H1 (cell line): ENCODE measurements at regions not wholly inside any gene's neighbourhood (a gene's known extent, or its start where the extent isn't known, plus 50 kb on each side); places are given as distances from the start of the nearest gene placed in this dataset.
A peak's percentile ranks its signal among the peaks of the same experiment; 100 is the strongest.

Source experiments
- CTCF ChIA-PET: fragments of 300-600 bp; sonication (Branson Sonifier 250); formaldehyde crosslinking; loops from one replicate; lab custom pipeline; 2021; ENCODE audit not compliant: partially characterized antibody; lab: Charles Lee
- POLR2A ChIA-PET: fragments of 300-600 bp; sonication (Branson Sonifier 250); formaldehyde crosslinking; loops from one replicate; lab custom pipeline; 2021; ENCODE audit warnings: inconsistent platforms; ENCODE audit not compliant: partially characterized antibody; lab: Charles Lee
- DNase-seq, 2 experiments: peaks; one replicate each; pipeline versions ENCODE4 v3.0.0 to v3.0.0-alpha.2; 2010 to 2022; ENCODE audit warnings: low spot score in 2 of 2, low read depth in 1 of 2, mixed read lengths in 1 of 2
- FAIRE-seq: peaks from 2 replicates; lab custom pipeline; 2011; peaks lifted over from hg19 to GRCh38; lab: Jason Lieb, UNC
- H2AFZ ChIP-seq: 2 replicates; pipeline ENCODE4 v1.8.1; 2012; ENCODE audit warnings: low read length, inconsistent platforms
- H2AK5ac ChIP-seq: 2 replicates; pipeline ENCODE4 v1.6.1; 2013; ENCODE audit warnings: low read depth, low read length
- H2BK120ac ChIP-seq: replicated peaks from 2 replicates; pipeline ENCODE3; 2013; ENCODE audit warnings: low read depth, low read length, inconsistent platforms
- H2BK12ac ChIP-seq: 2 replicates; pipeline ENCODE4 v1.6.1; 2013; ENCODE audit warnings: low read depth, low read length
- H2BK15ac ChIP-seq: 2 replicates; pipeline ENCODE4 v1.6.1; 2013; ENCODE audit warnings: low read length
- H2BK20ac ChIP-seq: 2 replicates; pipeline ENCODE4 v1.6.1; 2013; ENCODE audit warnings: low read length
- H2BK5ac ChIP-seq: 2 replicates; pipeline ENCODE4 v1.6.1; 2013; ENCODE audit warnings: low read depth, low read length
- H3K14ac ChIP-seq: 2 replicates; pipeline ENCODE4 v1.6.1; 2013; ENCODE audit warnings: inconsistent platforms; ENCODE audit not compliant: insufficient read length
- H3K18ac ChIP-seq: 2 replicates; pipeline ENCODE4 v1.6.1; 2013; ENCODE audit warnings: low read length; ENCODE audit errors: extremely low read depth
- H3K23ac ChIP-seq: 2 replicates; pipeline ENCODE4 v1.6.1; 2013; ENCODE audit warnings: inconsistent platforms; ENCODE audit not compliant: insufficient read length
- H3K23me2 ChIP-seq: 2 replicates; pipeline ENCODE4 v1.6.1; 2013; ENCODE audit warnings: low read depth, low read length
- H3K27ac ChIP-seq: 2 replicates; pipeline ENCODE4 v1.6.1; 2011; ENCODE audit warnings: low read depth, low read length, inconsistent platforms
- H3K27me3 ChIP-seq, 4 experiments: replicated peaks in 1 of 4; 1 replicate in 1 of 4; 2 replicates in 3 of 4; pipeline versions ENCODE4 v1.6.1 to v1.8.1; 2011 to 2013; ENCODE audit warnings: low read length in 3 of 4, mild to moderate bottlenecking in 3 of 4, inconsistent platforms in 2 of 4, mixed read lengths in 2 of 4, moderate library complexity in 1 of 4; ENCODE audit not compliant: control insufficient read depth in 3 of 4, insufficient read depth in 3 of 4; ENCODE audit errors: extremely low read depth in 1 of 4
- H3K36me3 ChIP-seq, 4 experiments: 2 replicates each; pipeline versions ENCODE4 v1.6.1 to v1.8.1; 2011 to 2013; ENCODE audit warnings: mild to moderate bottlenecking in 4 of 4, low read length in 3 of 4, moderate library complexity in 2 of 4, control low read depth in 1 of 4, inconsistent platforms in 1 of 4; ENCODE audit not compliant: insufficient read depth in 4 of 4, control insufficient read depth in 2 of 4
- H3K4ac ChIP-seq: replicated peaks from 2 replicates; pipeline ENCODE3; 2013; ENCODE audit warnings: low read length, low read depth, mixed read lengths, inconsistent platforms; ENCODE audit not compliant: insufficient read length
- H3K4me1 ChIP-seq, 4 experiments: replicated peaks in 1 of 4; 1 replicate in 1 of 4; 2 replicates in 3 of 4; pipeline versions ENCODE4 v1.6.1 to v1.8.1; 2011 to 2013; ENCODE audit warnings: low read length in 3 of 4, inconsistent platforms in 2 of 4, mixed read lengths in 1 of 4; ENCODE audit not compliant: insufficient read depth in 4 of 4, control insufficient read depth in 3 of 4
- H3K4me2 ChIP-seq, 2 experiments: 2 replicates each; pipeline versions ENCODE4 v1.6.1 to v1.8.1; 2011 to 2013; ENCODE audit warnings: low read depth in 2 of 2, low read length in 2 of 2, control low read depth in 1 of 2, inconsistent platforms in 1 of 2, mild to moderate bottlenecking in 1 of 2; ENCODE audit not compliant: insufficient read depth in 1 of 2
- H3K4me3 ChIP-seq, 4 experiments: fragments of 200-600, 300-600 bp in 1 of 4; sonication (generic), shearing (Covaris generic), sonication (Bioruptor Twin) in 1 of 4; 2 replicates each; pipeline versions ENCODE4 v1.5.1 to v1.8.1; 2011 to 2016; ENCODE audit warnings: low read length in 4 of 4, low read depth in 3 of 4, control low read depth in 2 of 4, inconsistent platforms in 2 of 4, mild to moderate bottlenecking in 2 of 4, mixed read lengths in 1 of 4, moderate library complexity in 1 of 4; ENCODE audit not compliant: insufficient read depth in 2 of 4; ENCODE audit errors: extremely low read depth in 1 of 4
- H3K56ac ChIP-seq: replicated peaks from 2 replicates; pipeline ENCODE3; 2013; ENCODE audit warnings: low read depth, mild to moderate bottlenecking, mixed read lengths, low read length, inconsistent platforms; ENCODE audit not compliant: insufficient read length
- H3K79me1 ChIP-seq: 2 replicates; pipeline ENCODE4 v1.6.1; 2013; ENCODE audit warnings: low read depth, low read length, control low read depth
- H3K79me2 ChIP-seq, 2 experiments: 2 replicates each; pipeline versions ENCODE4 v1.6.1 to v1.8.1; 2012 to 2013; ENCODE audit warnings: low read length in 2 of 2, mild to moderate bottlenecking in 2 of 2, inconsistent platforms in 1 of 2; ENCODE audit not compliant: insufficient read depth in 2 of 2, control insufficient read depth in 1 of 2
- H3K9ac ChIP-seq, 4 experiments: replicated peaks in 1 of 4; 1 replicate in 1 of 4; 2 replicates in 3 of 4; pipeline versions ENCODE4 v1.6.1 to v1.8.1; 2011 to 2013; ENCODE audit warnings: low read depth in 3 of 4, low read length in 3 of 4, control low read depth in 2 of 4, mild to moderate bottlenecking in 2 of 4, moderate library complexity in 2 of 4, inconsistent platforms in 1 of 4; ENCODE audit errors: extremely low read depth in 1 of 4
- H3K9me3 ChIP-seq, 2 experiments: 2 replicates each; pipeline versions ENCODE4 v1.6.1 to v1.8.1; 2012 to 2013; ENCODE audit warnings: mild to moderate bottlenecking in 2 of 2, moderate library complexity in 2 of 2, control low read depth in 1 of 2, inconsistent platforms in 1 of 2, low read depth in 1 of 2, low read length in 1 of 2, mixed read lengths in 1 of 2; ENCODE audit not compliant: insufficient read depth in 2 of 2
- H4K20me1 ChIP-seq, 2 experiments: replicated peaks in 1 of 2; 2 replicates each; pipeline versions ENCODE3 to v1.8.1; 2011 to 2013; ENCODE audit warnings: inconsistent platforms in 2 of 2, low read length in 2 of 2, mild to moderate bottlenecking in 1 of 2; ENCODE audit not compliant: insufficient read depth in 2 of 2, control insufficient read depth in 1 of 2
- H4K5ac ChIP-seq: 2 replicates; pipeline ENCODE4 v1.6.1; 2013; ENCODE audit warnings: low read length, low read depth, mixed read lengths, inconsistent platforms; ENCODE audit not compliant: insufficient read length
- H4K8ac ChIP-seq: 2 replicates; pipeline ENCODE4 v1.8.0; 2013; ENCODE audit warnings: mild to moderate bottlenecking, moderate library complexity, low read length, inconsistent platforms; ENCODE audit not compliant: insufficient read depth; ENCODE audit errors: extremely low read depth
- H4K91ac ChIP-seq: replicated peaks from 2 replicates; pipeline ENCODE3; 2013; ENCODE audit warnings: low read length, mixed read lengths, inconsistent platforms; ENCODE audit not compliant: insufficient read length
- CBX8 ChIP-seq: fragments of 300-800, 300-1000 bp; sonication (generic); IDR thresholded peaks from 2 replicates; pipeline ENCODE4 v1.7.1; 2016; ENCODE audit warnings: low read depth, low read length, borderline replicate concordance
- CHD1 ChIP-seq: IDR thresholded peaks from 2 replicates; pipeline ENCODE4 v1.6.1; 2012; ENCODE audit warnings: low read depth, low read length, improper control_type of control experiment
- CHD2 ChIP-seq: IDR thresholded peaks from 2 replicates; pipeline ENCODE4 v1.6.1; 2012; ENCODE audit warnings: low read length, improper control_type of control experiment
- HDAC6 ChIP-seq: IDR thresholded peaks from one replicate; pipeline ENCODE4 v1.7.1; 2012; ENCODE audit warnings: low read depth, mild to moderate bottlenecking, inconsistent platforms, low read length, moderate library complexity
- JUND ChIP-seq: IDR thresholded peaks from 2 replicates; pipeline ENCODE4 v1.6.1; 2011; ENCODE audit warnings: mild to moderate bottlenecking, improper control_type of control experiment, low read length
- NRF1 ChIP-seq: IDR thresholded peaks from 2 replicates; pipeline ENCODE4 v1.6.1; 2011; ENCODE audit warnings: mild to moderate bottlenecking, low read depth, low read length, improper control_type of control experiment
- RAD21 ChIP-seq, 2 experiments: IDR thresholded peaks in 1 of 2; conservative IDR thresholded peaks in 1 of 2; 2 replicates each; pipeline ENCODE4 v1.6.1; 2011; ENCODE audit warnings: low read depth in 2 of 2, low read length in 2 of 2, improper control_type of control experiment in 1 of 2, inconsistent platforms in 1 of 2, mild to moderate bottlenecking in 1 of 2, moderate library complexity in 1 of 2
- SAP30 ChIP-seq: fragments of 300-600 bp; sonication (generic); IDR thresholded peaks from 2 replicates; pipeline ENCODE4 v1.7.1; 2012; ENCODE audit warnings: low read length, moderate library complexity, mild to moderate bottlenecking, inconsistent platforms; ENCODE audit not compliant: insufficient read depth, insufficient replicate concordance
- SIRT6 ChIP-seq: IDR thresholded peaks from one replicate; pipeline ENCODE4 v1.7.1; 2012; ENCODE audit warnings: low read length, inconsistent platforms
- SRF ChIP-seq: IDR thresholded peaks from 2 replicates; pipeline ENCODE4 v1.6.1; 2011; ENCODE audit warnings: mild to moderate bottlenecking, low read depth, low read length, moderate library complexity
- YY1 ChIP-seq: IDR thresholded peaks from 2 replicates; pipeline ENCODE4 v1.6.1; 2011; ENCODE audit warnings: low read depth, mild to moderate bottlenecking, low read length
- WGBS, 2 experiments: shearing (Covaris generic) in 1 of 2; methylation state at CpG; one replicate each; pipeline versions ENCODE4 v1.1.6 to v1.1.7; 2013 to 2015; ENCODE audit warnings: low lambda C conversion rate in 2 of 2, mixed read lengths in 2 of 2, inconsistent platforms in 1 of 2, low coverage in 1 of 2, missing lambda C conversion rate in 1 of 2; ENCODE audit not compliant: insufficient replicate concordance in 2 of 2, insufficient coverage in 1 of 2, insufficient read length in 1 of 2; ENCODE audit errors: extremely low coverage in 1 of 2, missing lambda C conversion rate in 1 of 2; 5-methylcytosine and 5-hydroxymethylcytosine counted together
- TF ChIP-seq, protein P1 (sequence below): IDR thresholded peaks from 2 replicates; pipeline ENCODE4 v1.6.1; 2012; ENCODE audit warnings: inconsistent platforms

GRCh38 chr4:121510341-121510874, 129.6 kb upstream of the QRFPR start:
- Histone ChIP-seq H3K27me3 (no peaks in the 10 kb centered on the region), H3K4ac (no peak overlapping the region), H4K5ac (no peak overlapping the region), H2BK5ac (no peak overlapping the region), H3K9me3 (no peaks in the 10 kb centered on the region), H3K18ac (no peak overlapping the region; the same call in 1 of the 2 replicates), H4K20me1 (no peaks in the 10 kb centered on the region), H4K91ac (no peak overlapping the region), H3K27ac (no peak overlapping the region), H4K8ac (no peak overlapping the region), H2BK20ac (no peak overlapping the region), H2AFZ (peak overlapping the region; percentile 65), H3K56ac (no peak overlapping the region), H3K4me3 (no peak overlapping the region), H2BK12ac (no peak overlapping the region), H2AK5ac (no peak overlapping the region), H3K14ac (no peak overlapping the region), H3K4me2 (peak overlapping the region in 1 of 2 experiments; percentile 31; a peak in 1 of 4 replicates), H3K36me3 (no peaks in the 10 kb centered on the region), H3K4me1 (peaks cover 0 to 4% (median 0%) of the 10 kb centered on the region in 4 experiments; a peak in 2 of 7 replicates), H3K79me1 (no peaks in the 10 kb centered on the region), H2BK15ac (no peak overlapping the region), H2BK120ac (no peak overlapping the region), H3K79me2 (no peaks in the 10 kb centered on the region), H3K23ac (no peak overlapping the region), H3K9ac (no peak overlapping the region), H3K23me2 (no peaks in the 10 kb centered on the region; the same call in 1 of the 2 replicates)
- ChIA-PET POLR2A (no interaction called here), CTCF (interaction anchor here (1.0 to 2.9 kb wide), 3 partner anchors 26 to 318 kb away, joined by 3 to 8 read pairs (median 4); no protein-coding TSS in a partner anchor)
- DNase-seq = no peak
- 70% methylated on average over 2 of the region's 2 CpGs; no CpG with 5 or more reads in 1 of the 2 experiments for WGBS, 2 experiments
- TF ChIP-seq RAD21 (IDR thresholded peaks at IDR 0.05 in 1 of 2, conservative IDR thresholded peaks at IDR 0.05 in 1 of 2; ENCODE audit: low read depth in 2 of 2, low read length in 2 of 2) (no peak), CHD1 (no peak), HDAC6 (no peak), NRF1 (no peak), SAP30 (no peak), SIRT6 (no peak), YY1 (no peak), JUND (no peak), CBX8 (no peak), CHD2 (no peak), SRF (no peak)
- TF ChIP-seq, protein P1, sequence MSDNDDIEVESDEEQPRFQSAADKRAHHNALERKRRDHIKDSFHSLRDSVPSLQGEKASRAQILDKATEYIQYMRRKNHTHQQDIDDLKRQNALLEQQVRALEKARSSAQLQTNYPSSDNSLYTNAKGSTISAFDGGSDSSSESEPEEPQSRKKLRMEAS = no peak
- FAIRE-seq = no peak
